ENCODE measurements at regions not wholly inside any gene's neighbourhood (a gene's known extent, or its start where the extent isn't known, plus 50 kb on each side); places are given as distances from the start of the nearest gene placed in this dataset.

DNA sequence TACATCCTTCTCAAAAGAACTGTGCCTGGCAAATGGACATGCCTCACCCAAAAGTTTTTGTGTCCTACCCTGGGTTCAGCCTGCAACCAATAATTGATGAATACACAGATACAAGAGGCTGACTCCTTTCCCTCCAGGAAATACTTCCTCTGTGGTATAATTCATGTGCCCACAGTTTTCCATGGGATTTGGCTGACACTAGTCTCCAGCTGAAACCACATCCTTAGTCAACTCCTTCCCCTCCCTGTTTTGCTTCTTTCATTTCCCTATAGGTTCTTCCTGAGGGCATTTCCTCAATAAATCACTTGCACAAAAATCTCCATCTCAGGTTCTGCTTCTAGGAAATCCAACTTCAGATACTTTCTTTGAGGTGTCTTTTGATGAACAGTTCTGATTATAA is 436.6 kb upstream of the C1orf87 start:
- no peak overlapping the region for H3K27ac ChIP-seq (ENCODE audit: extremely low read depth, low read depth, low read length)
- no peaks in the 10 kb centered on the region for H3K9me3 ChIP-seq (ENCODE audit: control insufficient read depth, insufficient read depth, low read depth, low read length)
- TF ChIP-seq ZNF221 (tag by site-specific recombination; IDR thresholded peaks at IDR 0.05; ENCODE audit: borderline replicate concordance), result no peak
- no peak for TF ChIP-seq ZNF624 (tag by site-specific recombination; IDR thresholded peaks at IDR 0.05)
- TF ChIP-seq ZFP69B (tag by site-specific recombination; IDR thresholded peaks at IDR 0.05), result no peak
- TF ChIP-seq ZNF654 (tag by site-specific recombination; IDR thresholded peaks at IDR 0.05; ENCODE audit: low read depth), result no peak
- no peak for TF ChIP-seq OSR2 (tag by site-specific recombination; IDR thresholded peaks at IDR 0.05)
- no peak for TF ChIP-seq ZBTB6 (tag by site-specific recombination; IDR thresholded peaks at IDR 0.05)
- TF ChIP-seq KLF17 (tag by site-specific recombination; IDR thresholded peaks at IDR 0.05), result no peak
- no peak for TF ChIP-seq ZNF174 (tag by site-specific recombination; IDR thresholded peaks at IDR 0.05)
- no peak for TF ChIP-seq ZFP37 (tag by site-specific recombination; IDR thresholded peaks at IDR 0.05)
- TF ChIP-seq, protein P1, sequence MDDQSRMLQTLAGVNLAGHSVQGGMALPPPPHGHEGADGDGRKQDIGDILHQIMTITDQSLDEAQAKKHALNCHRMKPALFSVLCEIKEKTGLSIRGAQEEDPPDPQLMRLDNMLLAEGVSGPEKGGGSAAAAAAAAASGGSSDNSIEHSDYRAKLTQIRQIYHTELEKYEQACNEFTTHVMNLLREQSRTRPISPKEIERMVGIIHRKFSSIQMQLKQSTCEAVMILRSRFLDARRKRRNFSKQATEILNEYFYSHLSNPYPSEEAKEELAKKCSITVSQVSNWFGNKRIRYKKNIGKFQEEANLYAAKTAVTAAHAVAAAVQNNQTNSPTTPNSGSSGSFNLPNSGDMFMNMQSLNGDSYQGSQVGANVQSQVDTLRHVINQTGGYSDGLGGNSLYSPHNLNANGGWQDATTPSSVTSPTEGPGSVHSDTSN (CRISPR knock-in tag; IDR thresholded peaks at IDR 0.05), result no peak
- TF ChIP-seq ZNF248 (tag by site-specific recombination; IDR thresholded peaks at IDR 0.05), result no peak
- no peak for TF ChIP-seq ZNF623 (tag by site-specific recombination; IDR thresholded peaks at IDR 0.05)
- no peak for TF ChIP-seq ZBTB1 (tag by site-specific recombination; IDR thresholded peaks at IDR 0.05)
- no peak for TF ChIP-seq ZNF791 (tag by site-specific recombination; IDR thresholded peaks at IDR 0.05)
- TF ChIP-seq ZNF501 (tag by site-specific recombination; IDR thresholded peaks at IDR 0.05), result no peak
- no peak for TF ChIP-seq CTCF (tag by site-specific recombination; IDR thresholded peaks at IDR 0.05)
- H3K36me3 ChIP-seq (ENCODE audit: control insufficient read depth in 2 of 2, insufficient read depth in 1 of 2, low read length in 2 of 2), result no peaks in the 10 kb centered on the region
- CTCF ChIA-PET, result no interaction called here
- H3K4me3 ChIP-seq (ENCODE audit: low read depth, low read length), result no peak overlapping the region
- POLR2A ChIA-PET, result no interaction called here
- H3K4me1 ChIP-seq (ENCODE audit: control insufficient read depth, insufficient read depth, low read length), result no peaks in the 10 kb centered on the region

GRCh38 chr1:60504206-60504840 is 430.8 kb upstream of the C1orf87 start:
- CTCF ChIA-PET, result no interaction called here
- Histone ChIP-seq H3K36me3 (ENCODE audit: control insufficient read depth in 2 of 2, insufficient read depth in 1 of 2, low read length in 2 of 2) (no peaks in the 10 kb centered on the region), H3K27ac (ENCODE audit: extremely low read depth, low read depth, low read length) (no peak overlapping the region), H3K9me3 (ENCODE audit: control insufficient read depth, insufficient read depth, low read depth, low read length) (no peaks in the 10 kb centered on the region; the same call in 1 of the 2 replicates), H3K4me1 (ENCODE audit: control insufficient read depth, insufficient read depth, low read length) (no peaks in the 10 kb centered on the region), H3K4me3 (ENCODE audit: low read depth, low read length) (no peak overlapping the region)
- POLR2A ChIA-PET, result no interaction called here
- TF ChIP-seq ZNF558 (tag by site-specific recombination; IDR thresholded peaks at IDR 0.05), result no peak

GRCh38 chr1:60503266-60503925 is 429.8 kb upstream of the C1orf87 start:
- Histone ChIP-seq H3K9me3 (ENCODE audit: control insufficient read depth, insufficient read depth, low read depth, low read length) (no peaks in the 10 kb centered on the region; the same call in 1 of the 2 replicates), H3K36me3 (ENCODE audit: control insufficient read depth in 2 of 2, insufficient read depth in 1 of 2, low read length in 2 of 2) (no peaks in the 10 kb centered on the region), H3K27ac (ENCODE audit: extremely low read depth, low read depth, low read length) (no peak overlapping the region), H3K4me3 (ENCODE audit: low read depth, low read length) (no peak overlapping the region), H3K4me1 (ENCODE audit: control insufficient read depth, insufficient read depth, low read length) (no peaks in the 10 kb centered on the region)
- POLR2A ChIA-PET, result no interaction called here
- CTCF ChIA-PET, result no interaction called here
- TF ChIP-seq MEIS1 (CRISPR knock-in tag; IDR thresholded peaks at IDR 0.05; ENCODE audit: borderline replicate concordance) (no peak), CTCF (tag by site-specific recombination; IDR thresholded peaks at IDR 0.05) (no peak), BCL11B (tag by site-specific recombination; IDR thresholded peaks at IDR 0.05; ENCODE audit: low read depth) (no peak), ZNF155 (tag by site-specific recombination; IDR thresholded peaks at IDR 0.05) (no peak), ZNF624 (tag by site-specific recombination; IDR thresholded peaks at IDR 0.05) (no peak), ZNF274 (IDR thresholded peaks at IDR 0.05; ENCODE audit: low read length) (no peak), ZNF274 (tag by site-specific recombination; IDR thresholded peaks at IDR 0.05; ENCODE audit: borderline replicate concordance) (no peak)
- TF ChIP-seq, protein P2, sequence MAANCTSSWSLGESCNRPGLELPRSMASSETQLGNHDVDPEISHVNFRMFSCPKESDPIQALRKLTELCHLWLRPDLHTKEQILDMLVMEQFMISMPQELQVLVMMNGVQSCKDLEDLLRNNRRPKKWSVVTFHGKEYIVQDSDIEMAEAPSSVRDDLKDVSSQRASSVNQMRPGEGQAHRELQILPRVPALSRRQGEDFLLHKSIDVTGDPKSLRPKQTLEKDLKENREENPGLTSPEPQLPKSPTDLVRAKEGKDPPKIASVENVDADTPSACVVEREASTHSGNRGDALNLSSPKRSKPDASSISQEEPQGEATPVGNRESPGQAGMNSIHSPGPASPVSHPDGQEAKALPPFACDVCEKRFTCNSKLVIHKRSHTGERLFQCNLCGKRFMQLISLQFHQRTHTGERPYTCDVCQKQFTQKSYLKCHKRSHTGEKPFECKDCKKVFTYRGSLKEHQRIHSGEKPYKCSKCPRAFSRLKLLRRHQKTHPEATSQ (tag by site-specific recombination; IDR thresholded peaks at IDR 0.05), result no peak

All from HEK293 (cell line).